ENCODE measurements at regions not wholly inside any gene's neighbourhood (a gene's known extent, or its start where the extent isn't known, plus 50 kb on each side); places are given as distances from the start of the nearest gene placed in this dataset.

GRCh38 chr4:96194993-96195392 is 355.1 kb downstream of the PDHA2 start:
- Histone ChIP-seq H3K4me1 (ENCODE audit: control insufficient read depth, insufficient read depth, low read length) (no peaks in the 10 kb centered on the region), H2BK20ac (ENCODE audit: low read depth, low read length) (no peak overlapping the region), H3K4me3 (ENCODE audit: insufficient read depth, low read depth, low read length) (no peak overlapping the region), H3K18ac (ENCODE audit: low read depth, low read length) (no peak overlapping the region), H3K23ac (ENCODE audit: low read depth, low read length) (no peak overlapping the region), H2AFZ (replicated peaks; ENCODE audit: low read length, poor library complexity) (no peak overlapping the region), H4K20me1 (ENCODE audit: insufficient read depth, low read length) (no peaks in the 10 kb centered on the region), H3K4ac (ENCODE audit: low read depth, low read length) (no peak overlapping the region), H2AK5ac (ENCODE audit: low read depth, low read length) (no peak overlapping the region), H3K36me3 (ENCODE audit: control insufficient read depth, insufficient read depth, low read length) (no peaks in the 10 kb centered on the region), H3K79me1 (ENCODE audit: low read depth in 1 of 2, low read length in 2 of 2) (no peaks in the 10 kb centered on the region), H2BK5ac (ENCODE audit: low read depth, low read length, poor library complexity, severe bottlenecking) (no peak overlapping the region), H3K27ac (ENCODE audit: insufficient read depth, low read length) (no peak overlapping the region), H3K56ac (ENCODE audit: extremely low read depth, insufficient read depth, low read length) (no peak overlapping the region), H3K27me3 (ENCODE audit: control insufficient read depth, insufficient read depth, low read length) (no peaks in the 10 kb centered on the region), H2BK15ac (ENCODE audit: low read depth, low read length) (no peak overlapping the region), H3K9me3 (ENCODE audit: control insufficient read depth, insufficient read depth, low read length) (peaks cover 4% of the 10 kb centered on the region; the same call in 1 of the 2 replicates), H2BK120ac (ENCODE audit: low read depth, low read length) (no peak overlapping the region), H4K8ac (ENCODE audit: low read depth in 2 of 2, low read length in 2 of 2) (no peak overlapping the region), H3K9me1 (ENCODE audit: insufficient read depth, low read length) (no peaks in the 10 kb centered on the region), H4K5ac (ENCODE audit: low read depth, low read length) (no peak overlapping the region), H3K9ac (ENCODE audit: low read depth, low read length) (no peak overlapping the region), H3K4me2 (ENCODE audit: low read depth, low read length) (no peak overlapping the region), H2AK9ac (replicated peaks; ENCODE audit: low read depth, low read length, poor library complexity) (no peak overlapping the region), H4K91ac (ENCODE audit: insufficient read depth, low read depth, low read length) (no peak overlapping the region), H3K14ac (replicated peaks; ENCODE audit: low read depth, low read length) (no peak overlapping the region)
- DNase-seq (no peak), ATAC-seq (ENCODE audit: low read depth) (no peak)
- TF ChIP-seq SMC3 (IDR thresholded peaks at IDR 0.05; ENCODE audit: low read depth, low read length) (no peak), CHD1 (IDR thresholded peaks at IDR 0.05; ENCODE audit: low read depth, low read length) (no peak), CTCF (conservative IDR thresholded peaks at IDR 0.05; ENCODE audit: low read depth, low read length) (no peak), RCOR1 (IDR thresholded peaks at IDR 0.05; ENCODE audit: insufficient replicate concordance, low read length) (no peak), RAD21 (IDR thresholded peaks at IDR 0.05; ENCODE audit: low read length) (no peak), MXI1 (IDR thresholded peaks at IDR 0.05; ENCODE audit: borderline replicate concordance, low read depth, low read length) (no peak), USF2 (IDR thresholded peaks at IDR 0.05; ENCODE audit: low read depth, low read length) (no peak), RFX5 (IDR thresholded peaks at IDR 0.05; ENCODE audit: low read depth, low read length) (no peak), CEBPB (IDR thresholded peaks at IDR 0.05; ENCODE audit: low read depth, low read length) (no peak), FOS (IDR thresholded peaks at IDR 0.05; ENCODE audit: low read depth, low read length) (no peak), BHLHE40 (IDR thresholded peaks at IDR 0.05; ENCODE audit: low read depth, low read length) (no peak), MAFK (IDR thresholded peaks at IDR 0.05; ENCODE audit: low read depth, low read length) (no peak), NFE2L2 (IDR thresholded peaks at IDR 0.05; ENCODE audit: low read depth, low read length) (no peak), ELK1 (IDR thresholded peaks at IDR 0.05; ENCODE audit: borderline replicate concordance, low read depth, low read length) (no peak), POLR2A (IDR thresholded peaks at IDR 0.05; ENCODE audit: low read depth, low read length) (no peak), MAZ (IDR thresholded peaks at IDR 0.05; ENCODE audit: borderline replicate concordance, low read depth, low read length) (no peak)
- in situ Hi-C loops (cut with MboI; ENCODE audit: low sequenced_read_pairs) (no loop called here), intact Hi-C loops (cut with micrococcal nuclease) (no loop called here), dilution Hi-C loops (cut with HindIII; ENCODE audit: low sequenced_read_pairs, unreplicated experiment) (no loop called here)
- CTCF ChIA-PET, result no interaction called here
- POLR2A ChIA-PET (ENCODE audit: unreplicated experiment), result no interaction called here
- BruUV-seq (replicated peaks), result no TSS peak
- WGBS, 2 experiments (ENCODE audit: extremely low coverage in 2 of 2, insufficient read length in 1 of 2), result no CpG with 5 or more reads among the region's 1 CpG
